ENCODE measurements at regions not wholly inside any gene's neighbourhood (a gene's known extent, or its start where the extent isn't known, plus 50 kb on each side); places are given as distances from the start of the nearest gene placed in this dataset.

- TF ChIP-seq CTCF (IDR thresholded peaks at IDR 0.05), result no peak
- no peak for TF ChIP-seq POLR2A (IDR thresholded peaks at IDR 0.05)
Measured at GRCh38 chr9:27755846-27756245, 182.6 kb upstream of the C9orf72 start.

Data from sigmoid colon (tissue), 3 donors.